ENCODE measurements at regions not wholly inside any gene's neighbourhood (a gene's known extent, or its start where the extent isn't known, plus 50 kb on each side); places are given as distances from the start of the nearest gene placed in this dataset.

GRCh38 chr13:34591129-34591528, 350.9 kb upstream of the NBEA start:
- FAIRE-seq (no peak), DNase-seq (ENCODE audit: insufficient read length) (no peak)
- TF ChIP-seq POLR2A (IDR thresholded peaks at IDR 0.05; ENCODE audit: low read depth, low read length) = no peak
- TF ChIP-seq TAF1 (IDR thresholded peaks at IDR 0.05; ENCODE audit: borderline replicate concordance, low read depth, low read length) = no peak

- TF ChIP-seq POLR2A (IDR thresholded peaks at IDR 0.05; ENCODE audit: low read depth, low read length) = no peak
- TF ChIP-seq POLR2AphosphoS5 (IDR thresholded peaks at IDR 0.05; ENCODE audit: low read depth, low read length) = no peak
- TF ChIP-seq TAF1 (IDR thresholded peaks at IDR 0.05; ENCODE audit: borderline replicate concordance, low read depth, low read length) = no peak
- FAIRE-seq (no peak), DNase-seq (ENCODE audit: insufficient read length) (no peak)
Observed at GRCh38 chr13:34591900-34592529, 350.1 kb upstream of the NBEA start.

- DNase-seq (ENCODE audit: insufficient read length) (no peak), FAIRE-seq (no peak)
- TF ChIP-seq POLR2A (IDR thresholded peaks at IDR 0.05; ENCODE audit: low read depth, low read length) (no peak), POLR2AphosphoS5 (IDR thresholded peaks at IDR 0.05; ENCODE audit: low read depth, low read length) (no peak), TAF1 (IDR thresholded peaks at IDR 0.05; ENCODE audit: borderline replicate concordance, low read depth, low read length) (no peak)
Observed at GRCh38 chr13:34593658-34594057, 348.4 kb upstream of the NBEA start.

DNA sequence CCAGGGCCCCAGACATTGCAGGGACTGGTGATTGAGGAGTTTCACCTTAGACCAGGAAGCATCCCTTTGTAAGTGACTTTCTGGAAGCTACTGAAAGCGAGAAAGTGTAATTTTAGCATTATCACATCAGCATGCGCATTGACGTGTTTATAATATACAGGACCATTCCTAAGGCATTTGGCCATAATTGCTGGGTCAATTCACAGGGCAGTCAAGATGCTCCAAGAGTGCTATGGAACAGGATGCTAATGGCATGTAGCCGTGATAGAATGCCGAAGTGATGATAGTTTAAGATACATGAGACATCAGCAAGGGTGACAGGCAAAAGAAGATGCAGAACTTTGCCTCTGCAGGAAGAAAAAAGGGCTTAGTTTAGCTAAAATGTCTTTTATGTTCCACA, 347.6 kb upstream of the NBEA start:
- DNase-seq (ENCODE audit: insufficient read length) (no peak), FAIRE-seq (no peak)
- no peak for TF ChIP-seq POLR2AphosphoS5 (IDR thresholded peaks at IDR 0.05; ENCODE audit: low read depth, low read length)
- no peak for TF ChIP-seq TAF1 (IDR thresholded peaks at IDR 0.05; ENCODE audit: borderline replicate concordance, low read depth, low read length)
- no peak for TF ChIP-seq POLR2A (IDR thresholded peaks at IDR 0.05; ENCODE audit: low read depth, low read length)

GRCh38 chr13:34608331-34608730, 333.7 kb upstream of the NBEA start:
- no peak for FAIRE-seq
- no peak for TF ChIP-seq POLR2A (IDR thresholded peaks at IDR 0.05; ENCODE audit: low read depth, low read length)
- TF ChIP-seq TAF1 (IDR thresholded peaks at IDR 0.05; ENCODE audit: borderline replicate concordance, low read depth, low read length) = no peak
- TF ChIP-seq POLR2AphosphoS5 (IDR thresholded peaks at IDR 0.05; ENCODE audit: low read depth, low read length) = no peak
- DNase-seq (ENCODE audit: insufficient read length) = no peak

GRCh38 chr13:34611671-34612070, 330.4 kb upstream of the NBEA start:
- no peak for FAIRE-seq

GRCh38 chr13:34617473-34618083, 324.5 kb upstream of the NBEA start:
- TF ChIP-seq POLR2A (IDR thresholded peaks at IDR 0.05; ENCODE audit: low read depth, low read length) (no peak), POLR2AphosphoS5 (IDR thresholded peaks at IDR 0.05; ENCODE audit: low read depth, low read length) (no peak), TAF1 (IDR thresholded peaks at IDR 0.05; ENCODE audit: borderline replicate concordance, low read depth, low read length) (no peak)
- FAIRE-seq (no peak), DNase-seq (ENCODE audit: insufficient read length) (no peak)

More at GRCh38 chr13:34611671-34612070, 330.4 kb upstream of the NBEA start:
- no peak for DNase-seq (ENCODE audit: insufficient read length)
- TF ChIP-seq TAF1 (IDR thresholded peaks at IDR 0.05; ENCODE audit: borderline replicate concordance, low read depth, low read length) (no peak), POLR2A (IDR thresholded peaks at IDR 0.05; ENCODE audit: low read depth, low read length) (no peak), POLR2AphosphoS5 (IDR thresholded peaks at IDR 0.05; ENCODE audit: low read depth, low read length) (no peak)

DNA sequence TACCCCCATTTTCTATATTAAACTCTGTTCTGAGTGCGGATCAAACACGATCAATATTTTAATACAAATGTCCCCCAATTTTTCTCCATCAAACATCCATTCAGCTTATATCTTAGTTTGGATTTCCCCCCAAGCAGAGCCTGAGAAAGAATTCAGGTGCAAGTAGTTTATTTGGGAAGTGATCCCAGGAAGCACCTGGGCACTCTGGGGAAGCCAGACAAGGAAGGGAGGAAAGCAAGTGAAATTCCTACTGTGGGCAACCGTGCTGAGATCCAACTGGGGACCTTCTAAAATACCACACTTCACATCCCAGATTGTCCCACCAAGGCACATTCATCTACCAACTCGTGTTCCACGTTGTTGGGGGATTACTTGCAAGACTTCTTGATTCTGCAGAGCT, 323.4 kb upstream of the NBEA start:
- DNase-seq (ENCODE audit: insufficient read length) (no peak), FAIRE-seq (no peak)
- no peak for TF ChIP-seq TAF1 (IDR thresholded peaks at IDR 0.05; ENCODE audit: borderline replicate concordance, low read depth, low read length)
- no peak for TF ChIP-seq POLR2A (IDR thresholded peaks at IDR 0.05; ENCODE audit: low read depth, low read length)
- no peak for TF ChIP-seq POLR2AphosphoS5 (IDR thresholded peaks at IDR 0.05; ENCODE audit: low read depth, low read length)

- FAIRE-seq = no peak
- TF ChIP-seq POLR2A (IDR thresholded peaks at IDR 0.05; ENCODE audit: low read depth, low read length) = no peak
- no peak for TF ChIP-seq POLR2AphosphoS5 (IDR thresholded peaks at IDR 0.05; ENCODE audit: low read depth, low read length)
- no peak for TF ChIP-seq TAF1 (IDR thresholded peaks at IDR 0.05; ENCODE audit: borderline replicate concordance, low read depth, low read length)
- no peak for DNase-seq (ENCODE audit: insufficient read length)
Observed at GRCh38 chr13:34619326-34619725, 322.7 kb upstream of the NBEA start.

- FAIRE-seq (no peak), DNase-seq (ENCODE audit: insufficient read length) (no peak)
- TF ChIP-seq POLR2AphosphoS5 (IDR thresholded peaks at IDR 0.05; ENCODE audit: low read depth, low read length) (no peak), TAF1 (IDR thresholded peaks at IDR 0.05; ENCODE audit: borderline replicate concordance, low read depth, low read length) (no peak), POLR2A (IDR thresholded peaks at IDR 0.05; ENCODE audit: low read depth, low read length) (no peak)
Observed at GRCh38 chr13:34620074-34620850, 321.8 kb upstream of the NBEA start.

DNA sequence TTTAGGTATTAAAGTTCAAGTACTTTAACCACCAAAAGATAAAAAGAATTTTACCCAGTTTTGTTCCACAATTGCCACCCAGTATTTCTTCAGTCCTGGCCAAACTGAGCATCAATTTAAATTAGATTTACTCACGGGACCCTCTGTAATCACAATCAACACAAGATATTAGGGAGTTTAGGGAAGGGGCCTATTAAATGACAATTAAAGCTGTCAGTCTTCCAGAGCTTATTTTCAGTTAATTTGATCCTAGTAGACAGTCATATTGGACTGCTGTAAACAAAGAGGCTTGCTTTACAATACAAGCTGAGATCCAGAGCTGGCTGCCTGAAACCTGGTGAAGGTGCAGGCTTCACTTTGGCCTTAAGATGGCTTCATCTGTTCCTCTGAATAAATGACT, 321.2 kb upstream of the NBEA start:
- FAIRE-seq (no peak), DNase-seq (ENCODE audit: insufficient read length) (no peak)
- TF ChIP-seq POLR2AphosphoS5 (IDR thresholded peaks at IDR 0.05; ENCODE audit: low read depth, low read length) (no peak), POLR2A (IDR thresholded peaks at IDR 0.05; ENCODE audit: low read depth, low read length) (no peak), TAF1 (IDR thresholded peaks at IDR 0.05; ENCODE audit: borderline replicate concordance, low read depth, low read length) (no peak)

- DNase-seq (ENCODE audit: insufficient read length) (no peak), FAIRE-seq (no peak)
- TF ChIP-seq POLR2A (IDR thresholded peaks at IDR 0.05; ENCODE audit: low read depth, low read length) = no peak
- no peak for TF ChIP-seq TAF1 (IDR thresholded peaks at IDR 0.05; ENCODE audit: borderline replicate concordance, low read depth, low read length)
- TF ChIP-seq POLR2AphosphoS5 (IDR thresholded peaks at IDR 0.05; ENCODE audit: low read depth, low read length) = no peak
Observed at GRCh38 chr13:34623331-34623730, 318.7 kb upstream of the NBEA start.
